BJ (cell line): ENCODE measurements at regions not wholly inside any gene's neighbourhood (a gene's known extent, or its start where the extent isn't known, plus 50 kb on each side); places are given as distances from the start of the nearest gene placed in this dataset.

Source experiments
- CTCF ChIA-PET: fragments of 350-600 bp; formaldehyde crosslinking; extraction: SDS; loops from one replicate; lab custom pipeline; 2021; ENCODE audit warnings: antibody characterized with exemption, inconsistent platforms; lab: Yijun Ruan, JAX
- POLR2A ChIA-PET: fragments of 300-600 bp; sonication (Branson Sonifier 250); formaldehyde crosslinking; extraction: SDS; loops from one replicate; lab custom pipeline; 2021; ENCODE audit warnings: antibody characterized with exemption; lab: Charles Lee
- DNase-seq: peaks from one replicate; pipeline ENCODE4 v3.0.0-alpha.2; 2011; ENCODE audit warnings: low read depth
- H3K27me3 ChIP-seq: 2 replicates; pipeline ENCODE4 v1.6.0; 2011; ENCODE audit warnings: low read length; ENCODE audit not compliant: control insufficient read depth, insufficient read depth
- H3K36me3 ChIP-seq: 2 replicates; pipeline ENCODE4 v1.5.1; 2011; ENCODE audit warnings: low read length; ENCODE audit not compliant: control insufficient read depth, insufficient read depth
- H3K4me3 ChIP-seq: 2 replicates; pipeline ENCODE4 v1.5.1; 2011; ENCODE audit warnings: low read depth, mild to moderate bottlenecking, control low read depth, low read length
- CTCF ChIP-seq: IDR thresholded peaks from 2 replicates; pipeline ENCODE4 v1.5.1; 2011; ENCODE audit warnings: low read depth, mild to moderate bottlenecking, control low read depth, inconsistent platforms, low read length, moderate library complexity; ENCODE audit not compliant: insufficient read depth

GRCh38 chr5:167644619-167645018 is 646.8 kb upstream of the WWC1 start:
- POLR2A ChIA-PET, result no interaction called here
- H3K36me3 ChIP-seq, result no peaks in the 10 kb centered on the region
- no peak for TF ChIP-seq CTCF
- no peak overlapping the region for H3K4me3 ChIP-seq
- no peak for DNase-seq
- CTCF ChIA-PET, result interaction anchor here (1.2 to 1.7 kb wide), 2 partner anchors 17 to 575 kb away, joined by 3 to 4 read pairs; no protein-coding TSS in a partner anchor
- no peaks in the 10 kb centered on the region for H3K27me3 ChIP-seq

GRCh38 chr5:167649471-167649870 is 642.0 kb upstream of the WWC1 start:
- CTCF ChIA-PET, result no interaction called here
- Histone ChIP-seq H3K27me3 (no peaks in the 10 kb centered on the region), H3K36me3 (no peaks in the 10 kb centered on the region), H3K4me3 (no peak overlapping the region)
- no peak for TF ChIP-seq CTCF
- POLR2A ChIA-PET, result no interaction called here
- no peak for DNase-seq

GRCh38 chr5:167652690-167653089 is 638.8 kb upstream of the WWC1 start:
- TF ChIP-seq CTCF, result no peak
- no peaks in the 10 kb centered on the region for H3K27me3 ChIP-seq
- H3K4me3 ChIP-seq, result no peak overlapping the region
- POLR2A ChIA-PET, result no interaction called here
- CTCF ChIA-PET, result interaction anchor here (0.7 to 1.1 kb wide), 2 partner anchors 8 to 13 kb away, joined by 3 to 4 read pairs; no protein-coding TSS in a partner anchor
- H3K36me3 ChIP-seq, result no peaks in the 10 kb centered on the region
- DNase-seq, result no peak

- CTCF ChIA-PET, result interaction anchor here (0.6 to 1.3 kb wide), 4 partner anchors 10 to 23 kb away, joined by 3 read pairs; no protein-coding TSS in a partner anchor
- no peak for DNase-seq
- TF ChIP-seq CTCF, result no peak
Observed at GRCh38 chr5:167653645-167654106, 637.8 kb upstream of the WWC1 start.

GRCh38 chr5:167657016-167657415 is 634.4 kb upstream of the WWC1 start:
- DNase-seq, result no peak
- Histone ChIP-seq H3K4me3 (no peak overlapping the region), H3K27me3 (no peaks in the 10 kb centered on the region), H3K36me3 (no peaks in the 10 kb centered on the region)
- CTCF ChIA-PET, result interaction anchor here (0.5 kb wide), 1 partner anchor 37 kb away, joined by 3 read pairs; no protein-coding TSS in a partner anchor
- POLR2A ChIA-PET, result no interaction called here
- TF ChIP-seq CTCF, result no peak

More at GRCh38 chr5:167653645-167654106, 637.8 kb upstream of the WWC1 start:
- POLR2A ChIA-PET, result no interaction called here
- Histone ChIP-seq H3K4me3 (no peak overlapping the region), H3K27me3 (no peaks in the 10 kb centered on the region), H3K36me3 (no peaks in the 10 kb centered on the region)
